K562 (cell line): ENCODE measurements at regions not wholly inside any gene's neighbourhood (a gene's known extent, or its start where the extent isn't known, plus 50 kb on each side); places are given as distances from the start of the nearest gene placed in this dataset.

ENCODE experiments used
- BACH1 ChIP-seq: fragments of 200-800 bp; sonication (Bioruptor generic); IDR thresholded peaks from 2 replicates; pipeline ENCODE4 v1.6.1; 2016; ENCODE audit warnings: missing genetic modification characterization, missing compliant biosample characterization
- FIP1L1 ChIP-seq: fragments of 200-400 bp; formaldehyde crosslinking; IDR thresholded peaks from 2 replicates; pipeline ENCODE4 v1.6.1; 2018; ENCODE audit warnings: mild to moderate bottlenecking, low read depth, low read length; ENCODE audit not compliant: poor library complexity, severe bottlenecking
- FUS ChIP-seq: fragments of 200-400 bp; formaldehyde crosslinking; optimal IDR thresholded peaks from 2 replicates; pipeline ENCODE3; 2017; ENCODE audit warnings: low read depth, low read length
- HCFC1 ChIP-seq: IDR thresholded peaks from 2 replicates; pipeline ENCODE4 v1.6.1; 2012; ENCODE audit warnings: low read depth, low read length, improper control_type of control experiment
- IFI16 ChIP-seq: fragments of 250-450 bp; sonication (Bioruptor Pico); IDR thresholded peaks from 2 replicates; pipeline ENCODE4 v2.1.2; 2022; ENCODE audit warnings: mild to moderate bottlenecking, inconsistent platforms
- RBM14 ChIP-seq: fragments of 200-400 bp; formaldehyde crosslinking; IDR thresholded peaks from 2 replicates; pipeline ENCODE4 v1.6.1; 2018; ENCODE audit warnings: low read depth, mild to moderate bottlenecking, low read length, moderate library complexity, borderline replicate concordance; ENCODE audit not compliant: insufficient read depth
- SMARCB1 ChIP-seq: IDR thresholded peaks from 2 replicates; pipeline ENCODE4 v1.6.1; 2011; ENCODE audit warnings: improper control_type of control experiment, low read depth; ENCODE audit not compliant: insufficient read length
- SMC3 ChIP-seq: conservative IDR thresholded peaks from 2 replicates; pipeline ENCODE4 v1.6.1; 2011; ENCODE audit warnings: low read depth, low read length, improper control_type of control experiment; ENCODE audit not compliant: insufficient read depth
- TF ChIP-seq, protein P1 (sequence below): sonication (generic); formaldehyde crosslinking; IDR thresholded peaks from 2 replicates; pipeline ENCODE4 v1.8.0; 2022; ENCODE audit warnings: missing genetic modification reagents, mild to moderate bottlenecking, borderline replicate concordance
- TF ChIP-seq, protein P2 (sequence below): fragments of 450-650 bp; IDR thresholded peaks from 2 replicates; pipeline ENCODE4 v1.6.1; 2016; ENCODE audit warnings: mild to moderate bottlenecking
- TF ChIP-seq, protein P3 (sequence below): fragments of 450-650 bp; conservative IDR thresholded peaks from 2 replicates; pipeline ENCODE4 v1.6.1; 2016; ENCODE audit warnings: missing genetic modification characterization, low read depth, mild to moderate bottlenecking, missing compliant biosample characterization, moderate library complexity
- TF ChIP-seq, protein P4 (sequence below): fragments of 450-650 bp; formaldehyde crosslinking; IDR thresholded peaks from 2 replicates; pipeline ENCODE4 v1.4.0; 2022; ENCODE audit warnings: missing genetic modification characterization
- TF ChIP-seq, protein P5 (sequence below): fragments of 450-650 bp; formaldehyde crosslinking; IDR thresholded peaks from 2 replicates; pipeline ENCODE4 v1.4.0; 2020; ENCODE audit warnings: mild to moderate bottlenecking, moderate library complexity
- TF ChIP-seq, protein P6 (sequence below): sonication (generic); formaldehyde crosslinking; IDR thresholded peaks from 2 replicates; pipeline ENCODE4 v1.8.0; 2022; ENCODE audit warnings: mild to moderate bottlenecking, low read depth, missing genetic modification reagents

DNA sequence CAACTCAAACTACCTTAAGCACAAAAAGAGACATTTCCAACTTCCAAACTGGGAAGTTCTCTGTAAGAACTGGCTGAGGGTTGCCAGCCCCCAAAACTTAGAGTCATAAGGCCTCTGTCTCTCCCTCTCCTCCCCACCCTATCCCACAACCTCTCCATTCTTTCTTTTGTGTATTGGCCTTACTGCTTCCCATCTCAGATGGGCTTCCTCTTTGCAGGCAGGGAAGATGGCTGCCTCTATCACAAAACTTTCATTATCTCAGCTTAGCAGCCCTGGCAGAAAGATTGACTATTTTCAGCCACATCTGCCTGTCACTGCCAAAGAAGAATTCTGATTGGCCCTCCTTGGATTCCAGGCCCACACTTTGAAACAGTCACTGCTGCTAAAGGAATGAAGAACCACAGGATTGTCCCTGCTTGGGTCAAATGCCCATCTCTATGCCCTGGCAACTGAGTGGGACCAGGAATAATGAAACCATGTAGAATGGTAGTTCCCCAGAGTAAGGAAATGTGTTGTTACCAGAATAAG lies 58.0 kb upstream of the PRKAR2B start (continued):
- no peak for TF ChIP-seq RBM14
- TF ChIP-seq IFI16 (CRISPR knock-in tag), result peak; percentile 66; the same call in 1 of the 2 replicates
- TF ChIP-seq SMC3, result no peak
- TF ChIP-seq SMARCB1, result no peak
- TF ChIP-seq BACH1 (tag), result 0 out of 2 replicates have a peak, but pooled peaks have one; percentile 22
- TF ChIP-seq, protein P1, sequence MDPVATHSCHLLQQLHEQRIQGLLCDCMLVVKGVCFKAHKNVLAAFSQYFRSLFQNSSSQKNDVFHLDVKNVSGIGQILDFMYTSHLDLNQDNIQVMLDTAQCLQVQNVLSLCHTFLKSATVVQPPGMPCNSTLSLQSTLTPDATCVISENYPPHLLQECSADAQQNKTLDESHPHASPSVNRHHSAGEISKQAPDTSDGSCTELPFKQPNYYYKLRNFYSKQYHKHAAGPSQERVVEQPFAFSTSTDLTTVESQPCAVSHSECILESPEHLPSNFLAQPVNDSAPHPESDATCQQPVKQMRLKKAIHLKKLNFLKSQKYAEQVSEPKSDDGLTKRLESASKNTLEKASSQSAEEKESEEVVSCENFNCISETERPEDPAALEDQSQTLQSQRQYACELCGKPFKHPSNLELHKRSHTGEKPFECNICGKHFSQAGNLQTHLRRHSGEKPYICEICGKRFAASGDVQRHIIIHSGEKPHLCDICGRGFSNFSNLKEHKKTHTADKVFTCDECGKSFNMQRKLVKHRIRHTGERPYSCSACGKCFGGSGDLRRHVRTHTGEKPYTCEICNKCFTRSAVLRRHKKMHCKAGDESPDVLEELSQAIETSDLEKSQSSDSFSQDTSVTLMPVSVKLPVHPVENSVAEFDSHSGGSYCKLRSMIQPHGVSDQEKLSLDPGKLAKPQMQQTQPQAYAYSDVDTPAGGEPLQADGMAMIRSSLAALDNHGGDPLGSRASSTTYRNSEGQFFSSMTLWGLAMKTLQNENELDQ (CRISPR knock-in tag), result no peak
- TF ChIP-seq, protein P2, sequence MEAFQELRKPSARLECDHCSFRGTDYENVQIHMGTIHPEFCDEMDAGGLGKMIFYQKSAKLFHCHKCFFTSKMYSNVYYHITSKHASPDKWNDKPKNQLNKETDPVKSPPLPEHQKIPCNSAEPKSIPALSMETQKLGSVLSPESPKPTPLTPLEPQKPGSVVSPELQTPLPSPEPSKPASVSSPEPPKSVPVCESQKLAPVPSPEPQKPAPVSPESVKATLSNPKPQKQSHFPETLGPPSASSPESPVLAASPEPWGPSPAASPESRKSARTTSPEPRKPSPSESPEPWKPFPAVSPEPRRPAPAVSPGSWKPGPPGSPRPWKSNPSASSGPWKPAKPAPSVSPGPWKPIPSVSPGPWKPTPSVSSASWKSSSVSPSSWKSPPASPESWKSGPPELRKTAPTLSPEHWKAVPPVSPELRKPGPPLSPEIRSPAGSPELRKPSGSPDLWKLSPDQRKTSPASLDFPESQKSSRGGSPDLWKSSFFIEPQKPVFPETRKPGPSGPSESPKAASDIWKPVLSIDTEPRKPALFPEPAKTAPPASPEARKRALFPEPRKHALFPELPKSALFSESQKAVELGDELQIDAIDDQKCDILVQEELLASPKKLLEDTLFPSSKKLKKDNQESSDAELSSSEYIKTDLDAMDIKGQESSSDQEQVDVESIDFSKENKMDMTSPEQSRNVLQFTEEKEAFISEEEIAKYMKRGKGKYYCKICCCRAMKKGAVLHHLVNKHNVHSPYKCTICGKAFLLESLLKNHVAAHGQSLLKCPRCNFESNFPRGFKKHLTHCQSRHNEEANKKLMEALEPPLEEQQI, result peak; percentile 50; the same call in 1 of the 2 replicates
- TF ChIP-seq, protein P3, sequence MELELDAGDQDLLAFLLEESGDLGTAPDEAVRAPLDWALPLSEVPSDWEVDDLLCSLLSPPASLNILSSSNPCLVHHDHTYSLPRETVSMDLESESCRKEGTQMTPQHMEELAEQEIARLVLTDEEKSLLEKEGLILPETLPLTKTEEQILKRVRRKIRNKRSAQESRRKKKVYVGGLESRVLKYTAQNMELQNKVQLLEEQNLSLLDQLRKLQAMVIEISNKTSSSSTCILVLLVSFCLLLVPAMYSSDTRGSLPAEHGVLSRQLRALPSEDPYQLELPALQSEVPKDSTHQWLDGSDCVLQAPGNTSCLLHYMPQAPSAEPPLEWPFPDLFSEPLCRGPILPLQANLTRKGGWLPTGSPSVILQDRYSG (tag), result peak; percentile 60; the same call in 1 of the 2 replicates
- TF ChIP-seq FUS, result no peak
- TF ChIP-seq, protein P4, sequence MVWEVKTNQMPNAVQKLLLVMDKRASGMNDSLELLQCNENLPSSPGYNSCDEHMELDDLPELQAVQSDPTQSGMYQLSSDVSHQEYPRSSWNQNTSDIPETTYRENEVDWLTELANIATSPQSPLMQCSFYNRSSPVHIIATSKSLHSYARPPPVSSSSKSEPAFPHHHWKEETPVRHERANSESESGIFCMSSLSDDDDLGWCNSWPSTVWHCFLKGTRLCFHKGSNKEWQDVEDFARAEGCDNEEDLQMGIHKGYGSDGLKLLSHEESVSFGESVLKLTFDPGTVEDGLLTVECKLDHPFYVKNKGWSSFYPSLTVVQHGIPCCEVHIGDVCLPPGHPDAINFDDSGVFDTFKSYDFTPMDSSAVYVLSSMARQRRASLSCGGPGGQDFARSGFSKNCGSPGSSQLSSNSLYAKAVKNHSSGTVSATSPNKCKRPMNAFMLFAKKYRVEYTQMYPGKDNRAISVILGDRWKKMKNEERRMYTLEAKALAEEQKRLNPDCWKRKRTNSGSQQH (CRISPR knock-in tag), result peak; percentile 69
- TF ChIP-seq, protein P5, sequence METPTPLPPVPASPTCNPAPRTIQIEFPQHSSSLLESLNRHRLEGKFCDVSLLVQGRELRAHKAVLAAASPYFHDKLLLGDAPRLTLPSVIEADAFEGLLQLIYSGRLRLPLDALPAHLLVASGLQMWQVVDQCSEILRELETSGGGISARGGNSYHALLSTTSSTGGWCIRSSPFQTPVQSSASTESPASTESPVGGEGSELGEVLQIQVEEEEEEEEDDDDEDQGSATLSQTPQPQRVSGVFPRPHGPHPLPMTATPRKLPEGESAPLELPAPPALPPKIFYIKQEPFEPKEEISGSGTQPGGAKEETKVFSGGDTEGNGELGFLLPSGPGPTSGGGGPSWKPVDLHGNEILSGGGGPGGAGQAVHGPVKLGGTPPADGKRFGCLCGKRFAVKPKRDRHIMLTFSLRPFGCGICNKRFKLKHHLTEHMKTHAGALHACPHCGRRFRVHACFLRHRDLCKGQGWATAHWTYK (CRISPR knock-in tag), result peak; percentile 87
- TF ChIP-seq HCFC1, result no peak
- TF ChIP-seq, protein P6, sequence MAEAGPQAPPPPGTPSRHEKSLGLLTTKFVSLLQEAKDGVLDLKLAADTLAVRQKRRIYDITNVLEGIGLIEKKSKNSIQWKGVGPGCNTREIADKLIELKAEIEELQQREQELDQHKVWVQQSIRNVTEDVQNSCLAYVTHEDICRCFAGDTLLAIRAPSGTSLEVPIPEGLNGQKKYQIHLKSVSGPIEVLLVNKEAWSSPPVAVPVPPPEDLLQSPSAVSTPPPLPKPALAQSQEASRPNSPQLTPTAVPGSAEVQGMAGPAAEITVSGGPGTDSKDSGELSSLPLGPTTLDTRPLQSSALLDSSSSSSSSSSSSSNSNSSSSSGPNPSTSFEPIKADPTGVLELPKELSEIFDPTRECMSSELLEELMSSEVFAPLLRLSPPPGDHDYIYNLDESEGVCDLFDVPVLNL (CRISPR knock-in tag), result no peak
- no peak for TF ChIP-seq FIP1L1
